IMR-90 (cell line): ENCODE measurements at regions not wholly inside any gene's neighbourhood (a gene's known extent, or its start where the extent isn't known, plus 50 kb on each side); places are given as distances from the start of the nearest gene placed in this dataset.

ENCODE experiments used
- ATAC-seq: fragments of 200-7000 bp; cut with Tn5 transposase; 2 replicates; pipeline ENCODE4 v1.9.1; 2020; ENCODE audit warnings: low read depth, mild to moderate bottlenecking, moderate library complexity
- BruUV-seq: library from RNA; stranded (reverse); fragments of 400-500 nt; replicated peaks from 2 replicates; lab custom pipeline; 2021; lab: Mats Ljungman, UMichigan
- CTCF ChIA-PET: fragments of 300-600 bp; formaldehyde crosslinking; extraction: SDS; loops from one replicate; lab custom pipeline; 2021; ENCODE audit warnings: antibody characterized with exemption; lab: Yijun Ruan, JAX
- POLR2A ChIA-PET: fragments of 300-600 bp; sonication (Branson Sonifier 250); formaldehyde crosslinking; loops from one replicate; lab custom pipeline; 2022; ENCODE audit warnings: antibody characterized with exemption; ENCODE audit not compliant: unreplicated experiment; lab: Charles Lee
- DNase-seq: peaks from one replicate; pipeline ENCODE4 v3.0.0; 2013
- H2AFZ ChIP-seq: replicated peaks from 2 replicates; pipeline ENCODE3; 2013; ENCODE audit warnings: low read length, mild to moderate bottlenecking; ENCODE audit not compliant: poor library complexity
- H2AK5ac ChIP-seq: 2 replicates; pipeline ENCODE4 v1.6.1; 2013; ENCODE audit warnings: low read depth, low read length, inconsistent platforms
- H2AK9ac ChIP-seq: replicated peaks from 2 replicates; pipeline ENCODE3; 2013; ENCODE audit warnings: mild to moderate bottlenecking, low read depth, low read length, moderate library complexity; ENCODE audit not compliant: poor library complexity
- H2BK120ac ChIP-seq: 2 replicates; pipeline ENCODE4 v1.6.1; 2013; ENCODE audit warnings: low read depth, low read length, inconsistent platforms
- H2BK15ac ChIP-seq: 3 replicates; pipeline ENCODE4 v1.6.1; 2013; ENCODE audit warnings: low read depth, low read length, inconsistent platforms
- H2BK20ac ChIP-seq: 2 replicates; pipeline ENCODE4 v1.6.1; 2013; ENCODE audit warnings: low read depth, mild to moderate bottlenecking, inconsistent platforms, low read length, moderate library complexity
- H2BK5ac ChIP-seq: 2 replicates; pipeline ENCODE4 v1.6.1; 2013; ENCODE audit warnings: mild to moderate bottlenecking, low read depth, low read length, inconsistent platforms; ENCODE audit not compliant: poor library complexity, severe bottlenecking
- H3K14ac ChIP-seq: replicated peaks from 2 replicates; pipeline ENCODE4 v1.6.1; 2013; ENCODE audit warnings: low read depth, low read length, inconsistent platforms
- H3K18ac ChIP-seq: 2 replicates; pipeline ENCODE4 v1.6.1; 2013; ENCODE audit warnings: low read depth, low read length, control low read depth
- H3K23ac ChIP-seq: 2 replicates; pipeline ENCODE4 v1.6.1; 2013; ENCODE audit warnings: low read depth, low read length, inconsistent platforms
- H3K27ac ChIP-seq: 2 replicates; pipeline ENCODE4 v1.5.1; 2013; ENCODE audit warnings: mild to moderate bottlenecking, control low read depth, low read length; ENCODE audit not compliant: insufficient read depth
- H3K27me3 ChIP-seq: 2 replicates; pipeline ENCODE4 v1.6.1; 2013; ENCODE audit warnings: low read length; ENCODE audit not compliant: control insufficient read depth, insufficient read depth
- H3K36me3 ChIP-seq: 2 replicates; pipeline ENCODE4 v1.6.1; 2013; ENCODE audit warnings: low read length, mixed read lengths; ENCODE audit not compliant: control insufficient read depth, insufficient read depth
- H3K4ac ChIP-seq: 2 replicates; pipeline ENCODE4 v1.6.1; 2013; ENCODE audit warnings: low read depth, low read length, inconsistent platforms
- H3K4me1 ChIP-seq: 2 replicates; pipeline ENCODE4 v1.6.1; 2013; ENCODE audit warnings: low read length, mixed read lengths; ENCODE audit not compliant: control insufficient read depth, insufficient read depth
- H3K4me2 ChIP-seq: 2 replicates; pipeline ENCODE4 v1.6.1; 2013; ENCODE audit warnings: low read depth, mild to moderate bottlenecking, control low read depth, low read length, moderate library complexity
- H3K4me3 ChIP-seq: 2 replicates; pipeline ENCODE4 v1.5.1; 2013; ENCODE audit warnings: low read depth, mild to moderate bottlenecking, control low read depth, low read length, moderate library complexity; ENCODE audit not compliant: insufficient read depth
- H3K56ac ChIP-seq: 2 replicates; pipeline ENCODE4 v1.6.1; 2013; ENCODE audit warnings: low read length, inconsistent platforms; ENCODE audit not compliant: insufficient read depth; ENCODE audit errors: extremely low read depth
- H3K79me1 ChIP-seq, 2 experiments: 2 replicates each; pipeline ENCODE4 v1.6.1; 2013; ENCODE audit warnings: low read length in 2 of 2, inconsistent platforms in 1 of 2, low read depth in 1 of 2
- H3K9ac ChIP-seq: 2 replicates; pipeline ENCODE4 v1.6.1; 2013; ENCODE audit warnings: low read depth, low read length, control low read depth
- H3K9me1 ChIP-seq: 2 replicates; pipeline ENCODE4 v1.6.1; 2013; ENCODE audit warnings: low read length, inconsistent platforms; ENCODE audit not compliant: insufficient read depth
- H3K9me3 ChIP-seq: 2 replicates; pipeline ENCODE4 v1.6.1; 2013; ENCODE audit warnings: low read length; ENCODE audit not compliant: control insufficient read depth, insufficient read depth
- H4K20me1 ChIP-seq: 2 replicates; pipeline ENCODE4 v1.6.1; 2013; ENCODE audit warnings: low read length, inconsistent platforms; ENCODE audit not compliant: insufficient read depth
- H4K5ac ChIP-seq: 2 replicates; pipeline ENCODE4 v1.6.1; 2013; ENCODE audit warnings: mild to moderate bottlenecking, low read depth, low read length, control low read depth
- H4K8ac ChIP-seq, 2 experiments: 2 replicates each; pipeline ENCODE4 v1.6.1; 2013; ENCODE audit warnings: low read depth in 2 of 2, low read length in 2 of 2, control low read depth in 1 of 2, inconsistent platforms in 1 of 2
- H4K91ac ChIP-seq: 2 replicates; pipeline ENCODE4 v1.6.1; 2013; ENCODE audit warnings: low read depth, low read length, inconsistent platforms; ENCODE audit not compliant: insufficient read depth
- CHD1 ChIP-seq: IDR thresholded peaks from 2 replicates; pipeline ENCODE4 v1.6.1; 2012; ENCODE audit warnings: low read depth, low read length, improper control_type of control experiment
- RFX5 ChIP-seq: IDR thresholded peaks from 2 replicates; pipeline ENCODE4 v1.8.0; 2012; ENCODE audit warnings: low read depth, mild to moderate bottlenecking, low read length, moderate library complexity
- SMC3 ChIP-seq: fragments of 150-350 bp; IDR thresholded peaks from 2 replicates; pipeline ENCODE4 v1.6.1; 2016; ENCODE audit warnings: low read depth, mild to moderate bottlenecking, antibody characterized with exemption, low read length, moderate library complexity
- WGBS, 2 experiments: methylation state at CpG; one replicate each; pipeline versions ENCODE4 v1.1.5 to v1.1.7; 2013; ENCODE audit warnings: missing lambda C conversion rate in 2 of 2; ENCODE audit not compliant: insufficient read length in 1 of 2; ENCODE audit errors: extremely low coverage in 2 of 2; 5-methylcytosine and 5-hydroxymethylcytosine counted together
- dilution Hi-C: fragments of 300-500 bp; cut with HindIII; formaldehyde crosslinking; loops from one replicate; pipeline ENCODE4 v1.14.3; 2018; ENCODE audit warnings: low sequenced_read_pairs; ENCODE audit not compliant: unreplicated experiment
- in situ Hi-C: fragments of 300-500 bp; cut with MboI; formaldehyde crosslinking; loops from 3 replicates; pipeline ENCODE4 v1.14.3; 2019; ENCODE audit warnings: low sequenced_read_pairs, inconsistent platforms, mixed read lengths
- intact Hi-C: fragments of 100-400 bp; cut with micrococcal nuclease; formaldehyde crosslinking; loops from 2 replicates; pipeline ENCODE4 v1.10.0; 2022
- TF ChIP-seq, protein P1 (sequence below): fragments of 150-350 bp; IDR thresholded peaks from 2 replicates; pipeline ENCODE4 v1.6.1; 2016; ENCODE audit warnings: low read depth, mild to moderate bottlenecking, low read length, moderate library complexity, borderline replicate concordance

DNA sequence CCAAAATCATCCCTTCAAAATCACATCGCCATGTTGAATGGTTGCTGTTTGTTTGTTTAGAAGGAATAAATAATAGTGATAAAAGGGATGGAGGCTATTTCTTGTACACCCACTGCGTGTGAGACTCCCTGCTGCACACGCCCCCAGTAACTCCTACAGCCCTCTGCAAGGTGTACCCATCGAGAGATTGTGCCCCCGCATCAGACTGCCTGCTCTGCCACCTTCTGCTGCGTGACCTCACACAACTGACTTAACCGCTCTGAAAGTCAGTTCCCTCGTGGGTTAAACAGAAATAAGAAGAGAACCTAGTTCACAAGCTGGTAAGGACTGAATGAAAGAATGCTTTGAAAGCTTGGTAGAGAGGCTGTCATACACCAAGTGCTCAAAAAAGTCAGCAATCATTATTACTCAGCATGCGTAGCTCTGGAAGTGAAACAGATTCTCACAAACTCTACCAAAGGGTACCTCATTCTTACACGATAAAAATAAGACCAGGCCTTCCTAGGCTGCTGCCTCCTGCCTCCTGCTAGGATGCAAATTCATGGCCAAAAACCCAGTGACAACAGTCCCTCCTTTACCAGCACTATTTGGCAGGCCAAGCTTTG, 147.1 kb downstream of the CPEB2 start:
- Histone ChIP-seq H2BK15ac (peak overlapping the region; percentile 95; the same call in 2 of the 3 replicates), H3K9me1 (peaks cover 12% of the 10 kb centered on the region), H3K18ac (peak overlapping the region; percentile 93), H2AK5ac (peak overlapping the region; percentile 75), H2BK20ac (peak overlapping the region; percentile 95), H3K36me3 (no peaks in the 10 kb centered on the region), H4K5ac (peak overlapping the region; percentile 93), H4K91ac (peak overlapping the region; percentile 96), H2BK5ac (peak overlapping the region; percentile 65), H3K27ac (peak overlapping the region; percentile 83), H3K23ac (peak overlapping the region; percentile 53), H3K4me2 (peak overlapping the region; percentile 33), H2AK9ac (peak overlapping the region; percentile 75), H3K9ac (peak overlapping the region; percentile 46; the same call in 1 of the 2 replicates), H4K8ac (peak overlapping the region; percentile 80 to 95), H3K14ac (peak overlapping the region; percentile 57), H3K9me3 (no peaks in the 10 kb centered on the region), H2AFZ (peak overlapping the region; percentile 85), H3K4me3 (no peak overlapping the region), H3K79me1 (no peaks in the 10 kb centered on the region), H4K20me1 (no peaks in the 10 kb centered on the region), H2BK120ac (peak overlapping the region; percentile 95), H3K4ac (peak overlapping the region; percentile 64), H3K56ac (peak overlapping the region; percentile 37; the same call in 1 of the 2 replicates), H3K4me1 (peaks cover 13% of the 10 kb centered on the region), H3K27me3 (no peaks in the 10 kb centered on the region)
- intact Hi-C loops (no loop called here), in situ Hi-C loops (no loop called here), dilution Hi-C loops (no loop called here)
- CTCF ChIA-PET, result no interaction called here
- BruUV-seq, result no TSS peak
- POLR2A ChIA-PET, result interaction anchor here (0.7 kb wide), 1 partner anchor 121 kb away, joined by 11 read pairs; no protein-coding TSS in a partner anchor
- peak; percentile 34 for ATAC-seq
- WGBS, 2 experiments, result no CpG with 5 or more reads among the region's 10 CpGs
- peak; percentile 35 for DNase-seq
- no peak for TF ChIP-seq CHD1
- TF ChIP-seq SMC3, result no peak
- TF ChIP-seq, protein P1, sequence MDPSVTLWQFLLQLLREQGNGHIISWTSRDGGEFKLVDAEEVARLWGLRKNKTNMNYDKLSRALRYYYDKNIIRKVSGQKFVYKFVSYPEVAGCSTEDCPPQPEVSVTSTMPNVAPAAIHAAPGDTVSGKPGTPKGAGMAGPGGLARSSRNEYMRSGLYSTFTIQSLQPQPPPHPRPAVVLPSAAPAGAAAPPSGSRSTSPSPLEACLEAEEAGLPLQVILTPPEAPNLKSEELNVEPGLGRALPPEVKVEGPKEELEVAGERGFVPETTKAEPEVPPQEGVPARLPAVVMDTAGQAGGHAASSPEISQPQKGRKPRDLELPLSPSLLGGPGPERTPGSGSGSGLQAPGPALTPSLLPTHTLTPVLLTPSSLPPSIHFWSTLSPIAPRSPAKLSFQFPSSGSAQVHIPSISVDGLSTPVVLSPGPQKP, result no peak
- no peak for TF ChIP-seq RFX5
